Spleen (tissue), 7 donors: ENCODE measurements at regions not wholly inside any gene's neighbourhood (a gene's known extent, or its start where the extent isn't known, plus 50 kb on each side); places are given as distances from the start of the nearest gene placed in this dataset.

Experiments used
- POLR2A ChIP-seq, 3 donors: fragments of 450-650 bp; IDR thresholded peaks; one replicate each; pipeline ENCODE4 v1.5.1; 2017; ENCODE audit warnings: antibody characterized with exemption in 3 of 3, mild to moderate bottlenecking in 1 of 3
- TF ChIP-seq, protein P1 (sequence below), 11 experiments: fragments of 200-600 bp in 7 of 11; fragments of 450-650 bp in 4 of 11; sonication (generic) in 4 of 11; IDR thresholded peaks in 8 of 11; conservative IDR thresholded peaks in 3 of 11; 1 replicate in 7 of 11; 2 replicates in 4 of 11; pipeline versions ENCODE4 v1.4.0 to v1.8.0; 2016 to 2021; ENCODE audit warnings: antibody characterized with exemption in 11 of 11, inconsistent platforms in 4 of 11, mild to moderate bottlenecking in 1 of 11
- donor health status: DM: no; HTN: no; CAD: no; lungs with moderate emphysema.
- donor health status: DM: no; HTN: no; CAD: no.
- donor health status: DM: no; HTN: no; CAD: no.

DNA sequence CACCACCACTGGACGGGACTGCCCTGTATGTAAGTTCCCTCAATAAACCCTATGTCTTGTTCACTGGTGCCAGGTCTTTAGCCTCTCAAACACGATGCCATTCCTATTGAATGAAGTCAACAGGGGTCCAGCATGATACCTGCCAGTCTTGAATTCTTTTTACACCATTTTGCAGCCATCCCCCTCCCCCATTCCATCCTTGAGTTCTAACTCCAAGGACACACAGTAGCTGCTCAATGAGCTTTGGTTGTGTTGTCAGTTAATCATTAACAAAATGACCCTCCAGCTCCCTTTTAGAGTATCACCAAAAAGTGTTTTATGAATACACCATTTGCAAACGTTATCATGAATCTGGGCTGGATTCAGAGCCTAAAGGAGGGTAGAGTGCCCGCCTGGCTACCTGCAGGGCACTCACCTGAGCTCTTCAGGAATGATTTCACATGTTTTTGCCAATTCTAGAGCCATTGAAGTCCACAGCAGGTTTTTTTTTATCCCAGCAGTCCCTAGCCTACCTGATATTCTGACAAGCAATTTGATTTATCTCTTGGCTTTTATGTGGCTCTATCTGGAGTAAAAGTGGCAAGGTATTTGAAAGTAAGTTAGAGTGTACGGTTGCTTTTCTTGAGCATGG, 271.8 kb downstream of the SMARCA2 start:
- TF ChIP-seq, protein P1, sequence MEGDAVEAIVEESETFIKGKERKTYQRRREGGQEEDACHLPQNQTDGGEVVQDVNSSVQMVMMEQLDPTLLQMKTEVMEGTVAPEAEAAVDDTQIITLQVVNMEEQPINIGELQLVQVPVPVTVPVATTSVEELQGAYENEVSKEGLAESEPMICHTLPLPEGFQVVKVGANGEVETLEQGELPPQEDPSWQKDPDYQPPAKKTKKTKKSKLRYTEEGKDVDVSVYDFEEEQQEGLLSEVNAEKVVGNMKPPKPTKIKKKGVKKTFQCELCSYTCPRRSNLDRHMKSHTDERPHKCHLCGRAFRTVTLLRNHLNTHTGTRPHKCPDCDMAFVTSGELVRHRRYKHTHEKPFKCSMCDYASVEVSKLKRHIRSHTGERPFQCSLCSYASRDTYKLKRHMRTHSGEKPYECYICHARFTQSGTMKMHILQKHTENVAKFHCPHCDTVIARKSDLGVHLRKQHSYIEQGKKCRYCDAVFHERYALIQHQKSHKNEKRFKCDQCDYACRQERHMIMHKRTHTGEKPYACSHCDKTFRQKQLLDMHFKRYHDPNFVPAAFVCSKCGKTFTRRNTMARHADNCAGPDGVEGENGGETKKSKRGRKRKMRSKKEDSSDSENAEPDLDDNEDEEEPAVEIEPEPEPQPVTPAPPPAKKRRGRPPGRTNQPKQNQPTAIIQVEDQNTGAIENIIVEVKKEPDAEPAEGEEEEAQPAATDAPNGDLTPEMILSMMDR (IDR thresholded peaks at IDR 0.05 in 8 of 11, conservative IDR thresholded peaks at IDR 0.05 in 3 of 11), result no peak
- no peak for TF ChIP-seq POLR2A (IDR thresholded peaks at IDR 0.05)
